ENCODE measurements at regions not wholly inside any gene's neighbourhood (a gene's known extent, or its start where the extent isn't known, plus 50 kb on each side); places are given as distances from the start of the nearest gene placed in this dataset.
"Not testable (repeated sequence)": the region's sequence is repeated elsewhere in the genome, so short reads cannot be mapped to it uniquely, and the experiment has no call there.

DNA sequence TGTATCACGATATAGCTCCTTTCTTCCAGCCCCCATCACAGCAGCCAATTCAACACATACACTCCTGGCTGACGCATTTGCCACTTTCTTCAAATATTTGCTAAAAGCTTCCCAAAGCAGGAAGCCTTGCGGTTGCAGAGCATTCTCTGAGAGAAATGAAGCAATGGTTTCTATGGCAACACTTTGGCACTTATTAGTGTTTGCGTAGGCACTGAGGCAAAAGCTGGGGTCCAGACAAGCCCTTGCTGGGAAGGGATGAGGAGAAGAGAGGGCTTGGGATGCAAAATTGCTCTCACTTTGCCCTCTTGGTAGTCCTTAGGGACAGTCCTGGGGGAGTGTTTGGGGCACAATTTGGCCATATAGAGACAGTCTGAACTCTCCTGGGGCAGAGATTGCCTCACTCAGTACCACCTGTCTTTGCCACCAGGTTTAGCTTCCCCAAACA lies 55.0 kb upstream of the PAK3 start:
- peak in 1 of 3 experiments; percentile 12 for DNase-seq

DNA sequence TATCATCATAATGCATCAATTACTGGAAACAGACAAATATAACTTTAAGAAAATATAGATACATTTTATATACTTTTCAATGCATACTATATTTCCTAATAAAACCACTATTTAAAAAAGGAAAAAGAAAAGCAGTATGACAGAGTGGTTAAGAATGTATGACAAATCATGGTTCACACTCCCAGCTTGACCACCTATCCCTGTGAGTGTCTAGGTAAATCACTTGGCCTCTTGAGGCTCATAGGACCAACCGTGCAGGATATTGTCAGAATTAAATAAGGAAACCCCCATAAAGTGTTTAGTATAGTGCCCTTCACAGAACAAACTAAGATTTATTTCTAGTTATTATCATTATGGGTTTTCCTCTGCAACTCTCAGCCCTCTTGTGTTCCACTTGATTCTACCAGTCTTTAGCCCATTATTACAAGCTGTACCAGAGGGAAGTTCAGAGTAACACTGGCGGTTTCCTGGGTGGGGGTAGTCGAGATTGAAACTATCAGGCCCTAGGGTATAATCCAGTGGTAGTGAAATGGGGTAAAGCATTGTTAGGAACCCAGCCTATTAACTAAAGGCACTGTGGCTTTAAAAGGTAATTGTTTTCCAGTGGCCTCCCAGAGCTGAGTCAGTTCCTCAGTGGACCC lies 55.5 kb upstream of the PAK3 start:
- no peak for DNase-seq

- no peak for DNase-seq
These were observed 56.4 kb upstream of the PAK3 start for GRCh38 chrX:111039606-111040005.

DNA sequence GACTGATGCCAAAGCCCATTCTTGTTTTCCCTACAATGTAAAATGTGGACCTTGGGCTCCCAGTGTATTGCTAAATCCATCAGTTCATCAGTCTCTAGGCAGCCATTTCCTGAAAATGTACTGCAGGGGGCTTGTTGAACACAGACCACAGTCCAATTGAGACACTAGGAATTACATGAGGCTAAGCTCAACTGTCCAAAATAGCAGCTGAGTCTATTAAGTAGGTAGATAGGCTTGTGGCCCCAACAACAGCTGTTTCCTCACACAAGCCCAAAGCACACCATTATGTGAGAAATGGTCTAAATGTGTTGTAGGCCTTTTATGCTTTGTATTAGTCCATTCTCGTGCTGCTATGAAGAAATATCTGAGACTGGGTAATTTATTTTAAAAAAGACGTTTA lies 60.0 kb upstream of the PAK3 start:
- no peak for DNase-seq

DNA sequence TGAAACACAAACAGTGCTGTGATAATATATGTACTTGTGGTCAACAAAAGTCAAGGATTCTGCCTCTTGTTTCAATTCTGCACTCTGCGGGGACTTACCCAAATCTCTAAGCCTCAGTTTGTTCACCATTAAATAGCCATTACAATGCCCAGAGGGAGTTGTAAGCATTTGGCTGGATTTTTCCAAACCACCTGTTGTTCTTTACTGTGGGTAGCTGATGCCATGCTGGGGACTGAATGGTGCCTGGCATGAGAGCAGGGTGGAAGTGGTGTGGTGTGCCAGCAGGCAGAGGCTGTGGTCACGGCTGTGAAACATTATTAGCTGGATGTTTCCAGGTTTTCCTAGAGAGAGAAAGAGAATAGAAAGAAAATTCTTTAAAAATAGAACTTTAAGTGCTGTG lies 60.7 kb upstream of the PAK3 start:
- DNase-seq = no peak

GRCh38 chrX:111022998-111023397 lies 73.0 kb upstream of the PAK3 start:
- DNase-seq = not testable (repeated sequence)

GRCh38 chrX:111020283-111020682 lies 75.7 kb upstream of the PAK3 start:
- DNase-seq = no peak

DNA sequence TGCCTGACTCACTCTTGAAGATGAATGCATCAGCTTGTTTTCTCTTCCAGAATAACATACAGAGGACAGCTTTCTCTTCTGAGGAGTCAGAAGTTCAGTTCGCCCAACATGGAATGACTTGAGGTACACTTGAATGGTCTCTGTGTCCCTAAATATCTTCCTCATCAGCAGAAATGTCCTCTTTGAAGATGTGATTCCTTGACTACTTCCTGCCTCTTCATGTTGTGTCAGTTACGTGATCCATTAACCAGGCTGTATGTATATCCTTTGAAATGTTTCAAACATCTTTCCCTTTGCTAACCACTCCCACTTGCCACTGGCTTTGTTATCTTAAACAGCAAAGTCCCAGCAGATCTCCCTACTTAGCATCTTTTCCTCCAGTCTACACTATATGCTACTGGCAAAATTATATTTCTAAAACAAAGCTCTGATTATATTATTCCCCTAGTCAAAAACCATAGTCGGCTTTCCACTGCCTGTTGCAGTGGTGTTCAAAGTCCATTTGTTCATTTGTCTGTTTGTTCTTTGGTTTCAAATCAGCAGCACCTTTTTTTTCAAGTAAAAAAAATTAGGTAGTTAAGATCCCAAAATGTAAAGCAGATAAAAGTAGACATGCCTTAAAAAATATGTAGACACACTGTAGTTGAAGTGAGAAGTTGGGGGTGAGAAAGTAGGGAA lies 82.1 kb upstream of the PAK3 start:
- no peak for DNase-seq

GRCh38 chrX:111010111-111010510 lies 85.9 kb upstream of the PAK3 start:
- peak in 1 of 3 experiments; percentile 84 for DNase-seq

- DNase-seq = no peak
These were observed 86.7 kb upstream of the PAK3 start for GRCh38 chrX:111009256-111009655.

DNA sequence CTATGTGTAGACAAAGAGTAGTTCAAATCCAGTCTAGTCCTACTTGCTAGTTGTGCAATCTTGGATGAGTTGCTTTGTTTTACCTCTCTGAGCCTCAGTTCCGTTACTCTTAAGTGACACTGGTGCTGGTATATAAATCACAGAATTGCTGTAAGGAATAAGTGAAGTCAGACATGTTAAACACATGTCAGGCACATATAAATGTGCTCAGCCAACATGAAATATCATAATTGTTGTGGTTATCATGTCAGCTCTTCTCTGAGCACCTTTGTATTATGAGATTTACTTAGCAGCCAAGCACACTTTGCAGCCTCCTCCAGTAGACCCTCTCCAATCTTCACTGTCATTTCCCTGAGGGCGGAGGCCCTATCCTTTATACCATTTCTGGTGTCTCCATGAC lies 87.9 kb upstream of the PAK3 start:
- no peak for DNase-seq

- DNase-seq = no peak
These were observed 88.8 kb upstream of the PAK3 start for GRCh38 chrX:111007238-111007637.

DNA sequence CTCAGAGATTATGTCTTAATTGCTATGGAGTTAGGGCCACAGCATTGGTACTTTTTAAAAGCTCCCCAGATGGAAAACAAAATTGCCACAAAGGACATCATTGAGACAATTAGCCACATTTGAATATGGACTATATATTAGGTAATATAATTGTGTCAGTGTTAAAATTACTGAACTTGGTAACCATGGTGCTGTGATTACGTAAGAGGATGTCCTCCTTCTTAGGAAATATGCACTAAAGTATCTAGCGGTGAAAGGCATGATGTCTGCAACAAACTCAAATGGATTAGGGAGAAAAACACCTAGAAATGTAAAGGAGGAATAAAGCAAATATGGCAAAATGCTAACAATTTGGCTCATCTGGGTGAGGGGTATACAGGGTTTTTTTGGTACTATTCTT lies 89.9 kb upstream of the PAK3 start:
- DNase-seq = no peak

DNA sequence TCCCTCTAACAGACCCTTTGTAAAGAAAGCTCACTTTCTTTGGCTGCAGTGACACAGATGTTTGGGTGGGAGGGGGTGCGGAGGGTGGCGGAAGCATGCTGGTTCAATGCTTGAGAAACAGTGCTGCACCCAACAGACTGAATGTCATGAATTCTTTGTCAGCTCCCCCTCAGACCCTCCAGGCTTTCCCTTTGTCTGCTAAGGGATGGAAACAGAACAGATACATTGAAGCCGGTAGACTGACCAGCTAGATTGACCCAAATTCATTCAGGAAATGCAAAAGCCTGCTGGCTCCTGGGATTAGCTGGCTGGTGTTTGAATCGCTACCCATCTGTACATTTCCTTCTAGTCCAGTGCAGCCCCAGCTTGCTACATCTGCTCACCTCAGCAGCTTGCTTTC lies 90.8 kb upstream of the PAK3 start:
- no peak for DNase-seq

- DNase-seq = no peak
These were observed 92.9 kb upstream of the PAK3 start for GRCh38 chrX:111003118-111003517.

- peak; percentile 25 to 72 (median 48) for DNase-seq
These were observed 103.4 kb upstream of the PAK3 start for GRCh38 chrX:110992611-110993010.

DNA sequence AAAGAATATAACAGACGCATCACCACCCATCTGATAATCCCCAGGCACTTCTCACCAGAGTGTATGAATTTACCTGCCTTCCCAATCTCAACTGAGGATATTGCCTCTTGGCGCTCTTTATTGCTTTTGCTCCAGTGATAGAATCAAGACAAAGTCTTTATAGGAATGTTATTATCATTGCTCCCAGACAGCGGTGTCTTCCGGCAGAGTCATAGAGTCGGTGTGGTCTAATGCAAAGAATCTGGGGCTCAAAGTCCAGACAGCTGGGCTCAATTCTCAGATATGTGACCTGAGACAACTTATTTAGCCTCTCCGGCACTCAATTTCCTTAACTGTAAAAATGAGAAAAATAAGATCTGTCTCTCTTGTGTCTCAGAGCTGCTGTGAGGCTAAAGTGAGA lies 106.1 kb upstream of the PAK3 start:
- no peak for DNase-seq

- no peak for DNase-seq
These were observed 106.5 kb upstream of the PAK3 start for GRCh38 chrX:110989447-110989846.

GRCh38 chrX:110987292-110987691 lies 108.7 kb upstream of the PAK3 start:
- no peak for DNase-seq

DNA sequence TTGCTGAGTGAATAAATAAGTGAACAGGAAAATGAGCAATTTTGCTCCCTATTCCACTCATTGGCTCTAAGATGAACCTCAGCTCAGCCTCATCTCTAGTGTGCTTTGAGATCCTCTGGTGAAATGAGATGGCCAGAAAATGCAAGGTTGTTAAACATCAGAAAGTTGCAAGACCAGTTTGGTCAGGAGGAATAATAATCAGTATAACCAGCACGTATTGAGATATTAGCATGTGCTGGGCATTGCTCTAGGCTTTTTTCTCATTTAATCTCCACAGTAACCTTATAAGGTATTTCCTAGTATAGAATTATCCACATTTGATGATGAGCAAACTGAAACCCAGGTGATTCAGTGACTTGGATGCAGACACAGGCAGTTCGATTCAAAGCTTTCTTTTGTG lies 110.5 kb upstream of the PAK3 start:
- peak in 2 of 3 experiments; percentile 16 to 75 for DNase-seq

- no peak for DNase-seq
These were observed 113.0 kb upstream of the PAK3 start for GRCh38 chrX:110983024-110983423.

DNA sequence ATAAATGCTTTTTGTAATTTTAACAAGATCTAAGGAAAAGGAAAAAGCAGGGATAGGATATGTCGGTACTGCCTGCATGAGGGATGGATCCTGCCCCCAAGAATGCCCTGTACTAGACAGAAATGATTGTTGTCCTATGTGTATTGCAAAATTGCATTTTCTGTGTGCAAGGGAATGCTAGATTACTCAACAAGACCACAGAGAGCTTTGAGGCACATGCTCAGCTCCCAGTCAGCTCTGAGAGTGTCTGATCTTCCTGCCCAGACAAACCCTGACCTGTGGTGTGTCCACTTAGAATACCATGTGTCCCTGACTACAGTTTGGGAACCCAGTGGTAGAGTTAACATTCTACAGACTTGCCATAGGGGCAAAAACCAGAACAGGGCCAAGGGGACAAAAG lies 129.2 kb upstream of the PAK3 start:
- DNase-seq = no peak

- DNase-seq = no peak
These were observed 129.9 kb upstream of the PAK3 start for GRCh38 chrX:110966091-110966454.

DNA sequence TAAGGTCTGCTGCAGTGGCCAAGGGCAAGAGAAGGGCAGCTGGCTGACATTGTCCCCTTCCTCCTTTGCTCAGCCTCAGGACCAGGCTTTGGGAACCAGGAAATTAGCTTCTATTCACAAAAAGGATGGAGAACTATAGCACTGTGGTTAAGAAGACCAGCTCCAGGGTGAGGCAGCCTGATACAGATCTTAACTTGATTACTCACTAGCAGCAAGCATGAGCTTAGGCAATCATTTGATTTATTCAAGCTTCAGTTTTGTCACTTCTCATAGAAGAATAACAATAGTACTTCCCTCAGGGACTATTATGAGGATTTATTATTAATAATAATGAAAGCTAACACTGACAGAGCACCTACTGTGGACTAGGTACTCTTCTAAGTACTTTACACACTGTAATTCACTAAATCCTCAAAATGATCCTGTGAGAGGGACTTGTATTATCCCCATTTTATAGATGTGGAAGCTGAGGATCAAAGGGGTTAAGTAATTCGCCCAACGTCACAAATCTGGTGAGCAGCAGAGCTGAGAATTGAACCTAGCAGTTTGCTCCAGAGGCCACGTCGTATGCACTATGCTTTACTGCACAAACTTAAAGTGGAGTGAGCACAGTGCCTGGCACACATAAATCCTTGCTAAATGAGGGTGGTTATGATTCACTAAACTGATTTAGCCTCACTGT lies 130.4 kb upstream of the PAK3 start:
- DNase-seq = no peak
